Cardiac fibroblast (primary cell): ENCODE measurements at regions not wholly inside any gene's neighbourhood (a gene's known extent, or its start where the extent isn't known, plus 50 kb on each side); places are given as distances from the start of the nearest gene placed in this dataset.
"Not testable (repeated sequence)": the region's sequence is repeated elsewhere in the genome, so short reads cannot be mapped to it uniquely, and the experiment has no call there.

Source experiments
- DNase-seq, 2 donors: peaks; one replicate each; pipeline versions ENCODE4 v3.0.0 to v3.0.0-alpha.2; 2010; ENCODE audit warnings: low read depth in 2 of 2
- H3K4me3 ChIP-seq, 2 donors: replicated peaks in 1 of 2; 1 replicate in 1 of 2; 2 replicates in 1 of 2; pipeline ENCODE4 v1.5.1; 2011; ENCODE audit warnings: low read depth in 2 of 2, low read length in 2 of 2, mild to moderate bottlenecking in 2 of 2, moderate library complexity in 1 of 2
- CTCF ChIP-seq: IDR thresholded peaks from one replicate; pipeline ENCODE4 v1.5.1; 2011; ENCODE audit warnings: low read depth, mild to moderate bottlenecking, low read length, inconsistent platforms

- no peak overlapping the region for H3K4me3 ChIP-seq
- no peak for TF ChIP-seq CTCF
- DNase-seq = peak; percentile 9 to 52
These were observed 322.4 kb upstream of the CLEC14A start for GRCh38 chr14:38578278-38578681.

GRCh38 chr14:38567703-38568102 is 311.8 kb upstream of the CLEC14A start:
- no peak for DNase-seq
- TF ChIP-seq CTCF = no peak
- no peak overlapping the region for H3K4me3 ChIP-seq

- H3K4me3 ChIP-seq = no peak overlapping the region
- no peak for TF ChIP-seq CTCF
- no peak for DNase-seq
These were observed 305.8 kb upstream of the CLEC14A start for GRCh38 chr14:38561657-38562056.

GRCh38 chr14:38559711-38560110 is 303.8 kb upstream of the CLEC14A start:
- H3K4me3 ChIP-seq = no peak overlapping the region
- TF ChIP-seq CTCF = no peak
- DNase-seq = no peak

GRCh38 chr14:38557391-38557790 is 301.5 kb upstream of the CLEC14A start:
- H3K4me3 ChIP-seq, DNase-seq: not testable (repeated sequence)

GRCh38 chr14:38556252-38556651 is 300.4 kb upstream of the CLEC14A start:
- H3K4me3 ChIP-seq = no peak overlapping the region
- no peak for DNase-seq
- TF ChIP-seq CTCF = no peak

- H3K4me3 ChIP-seq = no peak overlapping the region
- TF ChIP-seq CTCF = no peak
- no peak for DNase-seq
These were observed 298.1 kb upstream of the CLEC14A start for GRCh38 chr14:38554026-38554425.

GRCh38 chr14:38553586-38553985 is 297.7 kb upstream of the CLEC14A start:
- no peak overlapping the region for H3K4me3 ChIP-seq
- peak; percentile 10 to 63 for DNase-seq
- TF ChIP-seq CTCF = no peak
